Progenitor cell of endocrine pancreas (in vitro differentiated cells): ENCODE measurements at regions not wholly inside any gene's neighbourhood (a gene's known extent, or its start where the extent isn't known, plus 50 kb on each side); places are given as distances from the start of the nearest gene placed in this dataset.

Experiments used
- DNase-seq: peaks from one replicate; pipeline ENCODE4 v3.0.0; 2021; ENCODE audit warnings: low spot score; ENCODE audit not compliant: unreplicated experiment
- H3K27ac Mint-ChIP-seq: 2 replicates; pipeline ENCODE4 v1.8.0; 2021; ENCODE audit warnings: mild to moderate bottlenecking, moderate library complexity, mixed read lengths
- H3K27me3 Mint-ChIP-seq: 2 replicates; pipeline ENCODE4 v1.8.0; 2021; ENCODE audit warnings: mixed read lengths
- H3K36me3 Mint-ChIP-seq: 2 replicates; pipeline ENCODE4 v1.8.0; 2022; ENCODE audit warnings: mixed read lengths; ENCODE audit not compliant: insufficient read depth
- H3K4me1 Mint-ChIP-seq: 2 replicates; pipeline ENCODE4 v1.8.0; 2021; ENCODE audit warnings: low read depth, mixed read lengths
- H3K4me3 Mint-ChIP-seq: 2 replicates; pipeline ENCODE4 v1.8.0; 2021; ENCODE audit warnings: low read depth, mild to moderate bottlenecking, moderate library complexity, mixed read lengths
- H3K9me3 Mint-ChIP-seq: 2 replicates; pipeline ENCODE4 v1.8.0; 2021; ENCODE audit warnings: low read depth, mixed read lengths
- TF ChIP-seq, protein P1 (sequence below): fragments of 200-600 bp; sonication (generic); IDR thresholded peaks from one replicate; pipeline ENCODE4 v1.5.0; 2021; ENCODE audit warnings: antibody characterized with exemption, mild to moderate bottlenecking; ENCODE audit not compliant: unreplicated experiment

GRCh38 chr12:92261692-92262091 lies 116.0 kb upstream of the BTG1 start:
- TF ChIP-seq, protein P1, sequence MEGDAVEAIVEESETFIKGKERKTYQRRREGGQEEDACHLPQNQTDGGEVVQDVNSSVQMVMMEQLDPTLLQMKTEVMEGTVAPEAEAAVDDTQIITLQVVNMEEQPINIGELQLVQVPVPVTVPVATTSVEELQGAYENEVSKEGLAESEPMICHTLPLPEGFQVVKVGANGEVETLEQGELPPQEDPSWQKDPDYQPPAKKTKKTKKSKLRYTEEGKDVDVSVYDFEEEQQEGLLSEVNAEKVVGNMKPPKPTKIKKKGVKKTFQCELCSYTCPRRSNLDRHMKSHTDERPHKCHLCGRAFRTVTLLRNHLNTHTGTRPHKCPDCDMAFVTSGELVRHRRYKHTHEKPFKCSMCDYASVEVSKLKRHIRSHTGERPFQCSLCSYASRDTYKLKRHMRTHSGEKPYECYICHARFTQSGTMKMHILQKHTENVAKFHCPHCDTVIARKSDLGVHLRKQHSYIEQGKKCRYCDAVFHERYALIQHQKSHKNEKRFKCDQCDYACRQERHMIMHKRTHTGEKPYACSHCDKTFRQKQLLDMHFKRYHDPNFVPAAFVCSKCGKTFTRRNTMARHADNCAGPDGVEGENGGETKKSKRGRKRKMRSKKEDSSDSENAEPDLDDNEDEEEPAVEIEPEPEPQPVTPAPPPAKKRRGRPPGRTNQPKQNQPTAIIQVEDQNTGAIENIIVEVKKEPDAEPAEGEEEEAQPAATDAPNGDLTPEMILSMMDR: no peak
- no peak overlapping the region for H3K4me3 Mint-ChIP-seq
- DNase-seq: no peak
- H3K27ac Mint-ChIP-seq: no peak overlapping the region
- no peaks in the 10 kb centered on the region for H3K36me3 Mint-ChIP-seq
- no peaks in the 10 kb centered on the region for H3K9me3 Mint-ChIP-seq
- peaks cover 11% of the 10 kb centered on the region for H3K4me1 Mint-ChIP-seq
- H3K27me3 Mint-ChIP-seq: no peaks in the 10 kb centered on the region

- no peak for DNase-seq
- Mint-ChIP-seq H3K4me1 (peaks cover 14% of the 10 kb centered on the region), H3K9me3 (no peaks in the 10 kb centered on the region), H3K36me3 (no peaks in the 10 kb centered on the region), H3K27me3 (no peaks in the 10 kb centered on the region), H3K27ac (no peak overlapping the region), H3K4me3 (no peak overlapping the region)
- TF ChIP-seq, protein P1: no peak
Observed at GRCh38 chr12:92261071-92261470, 115.4 kb upstream of the BTG1 start.

GRCh38 chr12:92259696-92260251 lies 114.1 kb upstream of the BTG1 start:
- Mint-ChIP-seq H3K27me3 (no peaks in the 10 kb centered on the region), H3K36me3 (no peaks in the 10 kb centered on the region), H3K4me3 (no peak overlapping the region), H3K9me3 (no peaks in the 10 kb centered on the region), H3K27ac (no peak overlapping the region), H3K4me1 (peaks cover 14% of the 10 kb centered on the region)
- TF ChIP-seq, protein P1: no peak
- no peak for DNase-seq

DNA sequence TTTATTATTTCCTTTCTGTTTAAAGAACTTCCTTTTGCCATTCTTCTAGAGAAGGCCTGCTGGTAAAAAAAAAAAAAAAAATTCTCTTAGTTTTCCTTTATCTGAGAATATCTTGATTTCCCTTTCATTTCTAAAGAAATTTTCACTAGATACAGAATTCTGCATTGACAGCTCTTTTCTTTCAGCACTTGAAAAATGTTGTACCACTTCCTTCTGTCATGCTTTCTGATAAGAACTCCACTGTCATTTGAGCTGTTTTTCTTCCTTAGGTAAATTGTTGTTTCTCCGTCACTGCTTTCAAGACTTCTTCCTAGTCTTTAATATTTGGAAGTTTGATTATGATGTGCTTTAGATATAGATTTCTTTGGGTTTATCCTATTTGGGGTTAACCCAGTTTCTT lies 113.6 kb upstream of the BTG1 start:
- Mint-ChIP-seq H3K27ac (no peak overlapping the region), H3K4me3 (no peak overlapping the region), H3K36me3 (no peaks in the 10 kb centered on the region), H3K9me3 (peaks cover under 1% of the 10 kb centered on the region), H3K27me3 (no peaks in the 10 kb centered on the region), H3K4me1 (peaks cover 14% of the 10 kb centered on the region)
- TF ChIP-seq, protein P1: no peak
- DNase-seq: no peak

DNA sequence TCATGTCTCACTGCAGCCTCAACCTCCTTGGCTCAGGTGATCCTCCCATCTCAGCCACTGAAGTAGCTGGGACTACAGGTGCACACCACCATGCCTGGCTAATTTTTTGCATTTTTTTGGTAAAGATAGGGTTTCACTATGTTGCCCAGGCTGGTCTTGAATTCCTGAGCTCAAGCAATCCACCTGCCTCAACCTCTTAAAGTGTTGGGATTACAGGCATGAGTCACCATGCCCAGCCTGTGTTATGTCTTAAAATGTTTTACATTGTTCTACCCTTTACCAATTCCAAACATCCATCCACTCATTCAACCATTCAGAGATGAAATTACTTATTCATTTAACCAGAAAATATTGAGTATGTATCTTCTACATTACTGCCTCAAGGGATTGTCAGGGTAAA lies 111.6 kb upstream of the BTG1 start:
- DNase-seq: no peak
- Mint-ChIP-seq H3K9me3 (peaks cover 4% of the 10 kb centered on the region), H3K4me1 (peaks cover 10% of the 10 kb centered on the region), H3K27ac (no peak overlapping the region), H3K36me3 (no peaks in the 10 kb centered on the region), H3K4me3 (no peak overlapping the region), H3K27me3 (no peaks in the 10 kb centered on the region)
- TF ChIP-seq, protein P1: no peak
